ENCODE measurements at regions not wholly inside any gene's neighbourhood (a gene's known extent, or its start where the extent isn't known, plus 50 kb on each side); places are given as distances from the start of the nearest gene placed in this dataset.

- H3K4me2 ChIP-seq (ENCODE audit: low read length) = no peak overlapping the region
- no peaks in the 10 kb centered on the region for H3K36me3 ChIP-seq (ENCODE audit: control insufficient read depth in 1 of 2, insufficient read depth in 2 of 2, low read length in 2 of 2)
- TF ChIP-seq SRF (IDR thresholded peaks at IDR 0.05; ENCODE audit: low read depth) (no peak), REST (IDR thresholded peaks at IDR 0.05; ENCODE audit: low read depth) (no peak), ZFX (IDR thresholded peaks at IDR 0.05) (no peak)
- intact Hi-C loops (cut with micrococcal nuclease) = no loop called here
- no peaks in the 10 kb centered on the region for H4K20me1 ChIP-seq (ENCODE audit: insufficient read depth)
- no peak overlapping the region for H2AFZ ChIP-seq (ENCODE audit: low read depth, low read length, poor library complexity, severe bottlenecking)
- ATAC-seq (no peak), DNase-seq (ENCODE audit: low read depth, low spot score) (no peak)
- ChIA-PET RAD21 (ENCODE audit: low non-redundant PET in 1 of 2, low total read pairs in 2 of 2, uncharacterized antibody in 2 of 2, unreplicated experiment in 2 of 2) (no interaction called here), CTCF (no interaction called here), POLR2A (no interaction called here)
- no peak overlapping the region for H3K27ac ChIP-seq (ENCODE audit: low read depth, low read length)
- no TSS peak for BruUV-seq (replicated peaks)
- no peaks in the 10 kb centered on the region for H3K27me3 ChIP-seq (ENCODE audit: insufficient read depth, low read length)
- no peaks in the 10 kb centered on the region for H3K9me3 ChIP-seq (ENCODE audit: control insufficient read depth in 1 of 2, insufficient read depth in 1 of 2, low read depth in 1 of 2, low read length in 2 of 2)
- no peak overlapping the region for H3K4me3 ChIP-seq (replicated peaks in 1 of 2; ENCODE audit: low read depth in 1 of 2, low read length in 2 of 2)
- no peaks in the 10 kb centered on the region for H3K79me2 ChIP-seq (ENCODE audit: insufficient read depth, low read length)
- no peaks in the 10 kb centered on the region for H3K9me2 ChIP-seq (ENCODE audit: insufficient read depth)
- no peak overlapping the region for H3K9ac ChIP-seq (ENCODE audit: low read length)
- H3K4me1 ChIP-seq (ENCODE audit: control insufficient read depth in 1 of 2, insufficient read depth in 2 of 2, low read length in 2 of 2) = no peaks in the 10 kb centered on the region
Observed at GRCh38 chr18:61749546-61749945, 143.3 kb downstream of the RNF152 start.

GRCh38 chr18:61749031-61749430 lies 143.8 kb downstream of the RNF152 start:
- DNase-seq (ENCODE audit: low read depth, low spot score) (no peak), ATAC-seq (no peak)
- Histone ChIP-seq H3K79me2 (ENCODE audit: insufficient read depth, low read length) (no peaks in the 10 kb centered on the region), H3K9ac (ENCODE audit: low read length) (no peak overlapping the region), H2AFZ (ENCODE audit: low read depth, low read length, poor library complexity, severe bottlenecking) (no peak overlapping the region), H4K20me1 (ENCODE audit: insufficient read depth) (no peaks in the 10 kb centered on the region), H3K27ac (ENCODE audit: low read depth, low read length) (no peak overlapping the region), H3K4me2 (ENCODE audit: low read length) (no peak overlapping the region), H3K4me3 (replicated peaks in 1 of 2; ENCODE audit: low read depth in 1 of 2, low read length in 2 of 2) (no peak overlapping the region), H3K9me2 (ENCODE audit: insufficient read depth) (no peaks in the 10 kb centered on the region), H3K4me1 (ENCODE audit: control insufficient read depth in 1 of 2, insufficient read depth in 2 of 2, low read length in 2 of 2) (no peaks in the 10 kb centered on the region), H3K27me3 (ENCODE audit: insufficient read depth, low read length) (no peaks in the 10 kb centered on the region), H3K36me3 (ENCODE audit: control insufficient read depth in 1 of 2, insufficient read depth in 2 of 2, low read length in 2 of 2) (no peaks in the 10 kb centered on the region), H3K9me3 (ENCODE audit: control insufficient read depth in 1 of 2, insufficient read depth in 1 of 2, low read depth in 1 of 2, low read length in 2 of 2) (no peaks in the 10 kb centered on the region)
- RAD21 ChIA-PET (ENCODE audit: low non-redundant PET in 1 of 2, low total read pairs in 2 of 2, uncharacterized antibody in 2 of 2, unreplicated experiment in 2 of 2) = no interaction called here
- intact Hi-C loops (cut with micrococcal nuclease) = no loop called here
- CTCF ChIA-PET = no interaction called here
- POLR2A ChIA-PET = no interaction called here
- BruUV-seq (replicated peaks) = no TSS peak
- TF ChIP-seq YY1 (IDR thresholded peaks at IDR 0.05; ENCODE audit: extremely low read depth, insufficient replicate concordance, low read depth, low read length) (no peak), POLR2AphosphoS5 (IDR thresholded peaks at IDR 0.05; ENCODE audit: low read depth, low read length) (no peak), POLR2A (IDR thresholded peaks at IDR 0.05; ENCODE audit: borderline replicate concordance, extremely low read depth, insufficient read depth, insufficient read length) (no peak), CEBPB (IDR thresholded peaks at IDR 0.05; ENCODE audit: low read depth) (no peak), REST (IDR thresholded peaks at IDR 0.05; ENCODE audit: low read depth) (no peak), FOSL1 (IDR thresholded peaks at IDR 0.05; ENCODE audit: low read depth) (no peak), JUND (IDR thresholded peaks at IDR 0.05) (no peak), SIN3A (IDR thresholded peaks at IDR 0.05; ENCODE audit: low read depth) (no peak), CBX3 (IDR thresholded peaks at IDR 0.05; ENCODE audit: low read depth) (no peak), EGR1 (IDR thresholded peaks at IDR 0.05; ENCODE audit: low read depth) (no peak), MAX (IDR thresholded peaks at IDR 0.05) (no peak)

Measured in HCT116 (cell line).